Ishikawa (cell line): ENCODE measurements at regions not wholly inside any gene's neighbourhood (a gene's known extent, or its start where the extent isn't known, plus 50 kb on each side); places are given as distances from the start of the nearest gene placed in this dataset.

Experiments used
- CEBPB ChIP-seq: IDR thresholded peaks from 2 replicates; pipeline ENCODE4 v1.6.1; 2012
- CREB1 ChIP-seq: IDR thresholded peaks from 2 replicates; pipeline ENCODE4 v1.6.1; 2012; ENCODE audit warnings: low read depth
- EGR1 ChIP-seq: IDR thresholded peaks from 2 replicates; pipeline ENCODE4 v1.6.1; 2012
- EP300 ChIP-seq: IDR thresholded peaks from 2 replicates; pipeline ENCODE4 v1.6.1; 2012; ENCODE audit warnings: borderline replicate concordance
- FOXM1 ChIP-seq: IDR thresholded peaks from 2 replicates; pipeline ENCODE4 v1.6.1; 2012; ENCODE audit warnings: low read depth, borderline replicate concordance
- MAX ChIP-seq: IDR thresholded peaks from 2 replicates; pipeline ENCODE4 v1.6.1; 2012
- NFIC ChIP-seq: IDR thresholded peaks from 2 replicates; pipeline ENCODE4 v1.6.1; 2012
- RAD21 ChIP-seq: IDR thresholded peaks from 2 replicates; pipeline ENCODE4 v1.6.1; 2012; ENCODE audit warnings: low read depth
- TAF1 ChIP-seq: IDR thresholded peaks from 2 replicates; pipeline ENCODE4 v1.6.1; 2012; ENCODE audit warnings: low read depth, mild to moderate bottlenecking
- TCF12 ChIP-seq: IDR thresholded peaks from 2 replicates; pipeline ENCODE4 v1.6.1; 2012; ENCODE audit warnings: low read depth
- TEAD4 ChIP-seq: IDR thresholded peaks from 2 replicates; pipeline ENCODE4 v1.6.1; 2012
- YY1 ChIP-seq: IDR thresholded peaks from 2 replicates; pipeline ENCODE4 v1.6.1; 2012; ENCODE audit warnings: low read depth
- ZBTB7A ChIP-seq: IDR thresholded peaks from 2 replicates; pipeline ENCODE4 v1.6.1; 2012; ENCODE audit warnings: low read depth
- TF ChIP-seq, protein P1 (sequence below): IDR thresholded peaks from 2 replicates; pipeline ENCODE4 v1.6.1; 2012; ENCODE audit warnings: low read depth, mild to moderate bottlenecking
- TF ChIP-seq, protein P2 (sequence below): IDR thresholded peaks from 2 replicates; pipeline ENCODE4 v1.6.1; 2012

DNA sequence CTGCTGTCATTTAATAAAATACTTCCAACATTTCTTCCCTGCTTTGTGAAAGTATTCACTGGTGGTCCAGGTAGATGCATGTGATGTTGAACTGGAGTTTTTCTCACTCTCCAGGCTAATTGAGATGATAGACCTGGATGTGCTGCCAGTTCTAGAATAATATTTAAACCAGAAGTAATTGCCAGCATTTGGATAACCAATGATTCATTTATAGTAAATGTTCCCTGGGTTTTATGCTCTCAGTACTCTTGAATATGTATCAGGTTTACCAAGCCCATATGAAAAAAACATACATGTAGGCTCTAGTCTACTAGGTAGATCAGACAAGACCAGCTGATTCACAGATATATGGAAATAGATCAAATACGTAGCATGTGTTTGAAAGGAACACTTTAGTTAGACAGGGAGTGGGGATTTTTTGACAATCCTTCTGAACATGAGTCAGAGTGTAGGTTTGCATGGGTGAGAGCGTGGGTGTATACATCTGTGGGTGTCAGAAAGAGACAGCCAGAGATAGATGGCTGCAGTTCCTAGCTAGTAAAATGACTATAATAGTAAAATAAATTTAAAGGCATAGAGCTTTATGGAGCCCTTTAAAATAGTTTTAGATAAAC lies 115.1 kb downstream of the NAB1 start:
- TF ChIP-seq YY1 (no peak), CEBPB (no peak), TCF12 (no peak), TAF1 (no peak), MAX (no peak), RAD21 (no peak), TEAD4 (no peak), EGR1 (no peak), ZBTB7A (no peak), EP300 (no peak), FOXM1 (no peak), CREB1 (no peak), NFIC (no peak)
- TF ChIP-seq, protein P1, sequence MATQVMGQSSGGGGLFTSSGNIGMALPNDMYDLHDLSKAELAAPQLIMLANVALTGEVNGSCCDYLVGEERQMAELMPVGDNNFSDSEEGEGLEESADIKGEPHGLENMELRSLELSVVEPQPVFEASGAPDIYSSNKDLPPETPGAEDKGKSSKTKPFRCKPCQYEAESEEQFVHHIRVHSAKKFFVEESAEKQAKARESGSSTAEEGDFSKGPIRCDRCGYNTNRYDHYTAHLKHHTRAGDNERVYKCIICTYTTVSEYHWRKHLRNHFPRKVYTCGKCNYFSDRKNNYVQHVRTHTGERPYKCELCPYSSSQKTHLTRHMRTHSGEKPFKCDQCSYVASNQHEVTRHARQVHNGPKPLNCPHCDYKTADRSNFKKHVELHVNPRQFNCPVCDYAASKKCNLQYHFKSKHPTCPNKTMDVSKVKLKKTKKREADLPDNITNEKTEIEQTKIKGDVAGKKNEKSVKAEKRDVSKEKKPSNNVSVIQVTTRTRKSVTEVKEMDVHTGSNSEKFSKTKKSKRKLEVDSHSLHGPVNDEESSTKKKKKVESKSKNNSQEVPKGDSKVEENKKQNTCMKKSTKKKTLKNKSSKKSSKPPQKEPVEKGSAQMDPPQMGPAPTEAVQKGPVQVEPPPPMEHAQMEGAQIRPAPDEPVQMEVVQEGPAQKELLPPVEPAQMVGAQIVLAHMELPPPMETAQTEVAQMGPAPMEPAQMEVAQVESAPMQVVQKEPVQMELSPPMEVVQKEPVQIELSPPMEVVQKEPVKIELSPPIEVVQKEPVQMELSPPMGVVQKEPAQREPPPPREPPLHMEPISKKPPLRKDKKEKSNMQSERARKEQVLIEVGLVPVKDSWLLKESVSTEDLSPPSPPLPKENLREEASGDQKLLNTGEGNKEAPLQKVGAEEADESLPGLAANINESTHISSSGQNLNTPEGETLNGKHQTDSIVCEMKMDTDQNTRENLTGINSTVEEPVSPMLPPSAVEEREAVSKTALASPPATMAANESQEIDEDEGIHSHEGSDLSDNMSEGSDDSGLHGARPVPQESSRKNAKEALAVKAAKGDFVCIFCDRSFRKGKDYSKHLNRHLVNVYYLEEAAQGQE, result no peak
- TF ChIP-seq, protein P2, sequence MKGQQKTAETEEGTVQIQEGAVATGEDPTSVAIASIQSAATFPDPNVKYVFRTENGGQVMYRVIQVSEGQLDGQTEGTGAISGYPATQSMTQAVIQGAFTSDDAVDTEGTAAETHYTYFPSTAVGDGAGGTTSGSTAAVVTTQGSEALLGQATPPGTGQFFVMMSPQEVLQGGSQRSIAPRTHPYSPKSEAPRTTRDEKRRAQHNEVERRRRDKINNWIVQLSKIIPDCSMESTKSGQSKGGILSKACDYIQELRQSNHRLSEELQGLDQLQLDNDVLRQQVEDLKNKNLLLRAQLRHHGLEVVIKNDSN, result no peak

DNA sequence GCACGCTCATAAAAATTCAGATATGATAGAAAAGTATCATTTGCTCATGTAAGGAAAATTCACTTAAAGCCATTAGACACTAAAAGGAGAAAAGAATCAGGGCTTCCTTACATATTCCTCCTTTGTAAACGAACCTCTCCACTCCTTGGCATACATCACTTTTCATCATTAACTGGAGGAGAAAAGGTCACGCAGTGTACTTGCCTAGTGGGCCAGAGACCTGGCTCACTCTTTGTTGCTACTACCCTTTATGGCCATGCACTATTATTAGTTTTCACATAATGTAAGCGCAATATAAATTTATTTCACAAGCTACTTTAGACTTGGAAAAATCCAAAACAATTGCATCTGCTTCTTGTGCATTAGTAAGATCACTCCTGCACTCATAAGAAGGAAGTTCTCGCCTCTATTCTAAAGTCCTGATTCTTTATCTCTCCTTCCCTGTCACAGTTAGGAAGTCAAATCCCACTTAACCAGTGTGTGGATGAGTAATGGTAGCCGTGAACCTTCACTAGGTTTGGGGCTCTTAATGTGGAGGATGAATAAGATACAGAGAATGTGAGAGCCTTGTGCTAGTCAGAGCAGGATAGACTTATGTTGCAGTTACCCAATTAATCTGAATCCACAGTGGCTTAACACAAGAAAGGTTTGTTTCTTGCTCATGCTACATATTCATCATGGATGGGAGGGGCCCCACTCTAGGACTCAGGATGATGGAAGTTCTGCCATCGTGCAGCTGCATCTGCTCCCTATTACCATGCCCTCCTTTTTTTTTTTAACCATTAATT lies 115.0 kb upstream of the GLS start:
- no peak for TF ChIP-seq FOXM1
- no peak for TF ChIP-seq RAD21
- TF ChIP-seq TEAD4, result no peak
- TF ChIP-seq EGR1, result no peak
- no peak for TF ChIP-seq CEBPB

- TF ChIP-seq EP300 (no peak), EGR1 (no peak), CEBPB (no peak), RAD21 (no peak), ZBTB7A (no peak)
- TF ChIP-seq, protein P2, result no peak
Measured at GRCh38 chr2:190766174-190766572, 114.4 kb upstream of the GLS start.

GRCh38 chr2:190766595-190766994 lies 114.0 kb upstream of the GLS start:
- TF ChIP-seq CREB1 (no peak), FOXM1 (no peak), EGR1 (no peak), MAX (no peak), ZBTB7A (no peak), YY1 (no peak), TEAD4 (no peak), NFIC (no peak), CEBPB (no peak), TAF1 (no peak), TCF12 (no peak), EP300 (no peak), RAD21 (no peak)
- TF ChIP-seq, protein P2, result no peak
- TF ChIP-seq, protein P1, result no peak

- TF ChIP-seq EGR1, result no peak
- no peak for TF ChIP-seq EP300
- no peak for TF ChIP-seq NFIC
- no peak for TF ChIP-seq ZBTB7A
- TF ChIP-seq, protein P1, result no peak
- TF ChIP-seq TCF12, result no peak
- TF ChIP-seq MAX, result no peak
- no peak for TF ChIP-seq YY1
- no peak for TF ChIP-seq FOXM1
- TF ChIP-seq, protein P2, result no peak
- TF ChIP-seq RAD21, result no peak
- TF ChIP-seq CEBPB, result no peak
- no peak for TF ChIP-seq CREB1
- no peak for TF ChIP-seq TAF1
- no peak for TF ChIP-seq TEAD4
Measured at GRCh38 chr2:190767821-190768220, 112.8 kb upstream of the GLS start.
